Thoracic aorta (tissue), 2 donors: ENCODE measurements at regions not wholly inside any gene's neighbourhood (a gene's known extent, or its start where the extent isn't known, plus 50 kb on each side); places are given as distances from the start of the nearest gene placed in this dataset.

Experiments
- ATAC-seq: fragments of 150-250 bp; one replicate; pipeline ENCODE4 v1.8.0; 2017; ENCODE audit warnings: low read depth; ENCODE audit not compliant: insufficient number of reproducible peaks, low FRiP score
- DNase-seq: peaks from one replicate; pipeline ENCODE4 v3.0.0-alpha.2; 2020; ENCODE audit warnings: low spot score
- H3K27ac ChIP-seq, 2 donors: fragments of 200-600 bp; sonication (generic); 1 replicate in 1 of 2; 2 replicates in 1 of 2; pipeline ENCODE4 v1.5.1; 2016; ENCODE audit warnings: mild to moderate bottlenecking in 2 of 2, moderate library complexity in 2 of 2
- H3K27me3 ChIP-seq: fragments of 200-600 bp; sonication (generic); replicated peaks from 2 replicates; pipeline ENCODE4 v1.6.0; 2016; ENCODE audit warnings: mild to moderate bottlenecking; ENCODE audit not compliant: insufficient read depth
- H3K36me3 ChIP-seq: fragments of 200-600 bp; sonication (generic); one replicate; pipeline ENCODE4 v1.5.1; 2016
- H3K4me1 ChIP-seq, 2 donors: fragments of 200-600 bp; sonication (generic); 1 replicate in 1 of 2; 2 replicates in 1 of 2; pipeline versions ENCODE4 v1.5.1 to v1.6.0; 2016; ENCODE audit warnings: low read depth in 2 of 2, mild to moderate bottlenecking in 1 of 2; ENCODE audit not compliant: control insufficient read depth in 1 of 2
- H3K4me3 ChIP-seq: fragments of 200-600 bp; sonication (generic); 2 replicates; pipeline ENCODE4 v1.5.1; 2016; ENCODE audit warnings: mild to moderate bottlenecking
- H3K9me3 ChIP-seq: fragments of 200-600 bp; sonication (generic); 2 replicates; pipeline ENCODE4 v1.5.1; 2016
- CTCF ChIP-seq: fragments of 200-600 bp; sonication (generic); IDR thresholded peaks from one replicate; pipeline ENCODE4 v1.5.1; 2019; ENCODE audit warnings: antibody characterized with exemption

GRCh38 chr10:7000061-7000460, 410.8 kb downstream of the SFMBT2 start:
- Histone ChIP-seq H3K27me3 (no peaks in the 10 kb centered on the region), H3K27ac (no peak overlapping the region), H3K4me3 (no peak overlapping the region), H3K4me1 (no peaks in the 10 kb centered on the region), H3K36me3 (no peaks in the 10 kb centered on the region), H3K9me3 (no peaks in the 10 kb centered on the region)
- DNase-seq = no peak
- TF ChIP-seq CTCF = no peak
- ATAC-seq = no peak

- no peak for TF ChIP-seq CTCF
- ATAC-seq = no peak
- no peak for DNase-seq
- no peak overlapping the region for H3K4me3 ChIP-seq
- H3K4me1 ChIP-seq = no peaks in the 10 kb centered on the region
- no peaks in the 10 kb centered on the region for H3K36me3 ChIP-seq
- no peaks in the 10 kb centered on the region for H3K9me3 ChIP-seq
- no peak overlapping the region for H3K27ac ChIP-seq
- H3K27me3 ChIP-seq = no peaks in the 10 kb centered on the region
Measured at GRCh38 chr10:6999232-6999925, 411.5 kb downstream of the SFMBT2 start.

- TF ChIP-seq CTCF = no peak
- no peaks in the 10 kb centered on the region for H3K36me3 ChIP-seq
- H3K9me3 ChIP-seq = no peaks in the 10 kb centered on the region
- no peaks in the 10 kb centered on the region for H3K27me3 ChIP-seq
- DNase-seq = no peak
- no peak for ATAC-seq
- H3K4me1 ChIP-seq = no peaks in the 10 kb centered on the region
- H3K4me3 ChIP-seq = no peak overlapping the region
- H3K27ac ChIP-seq = no peak overlapping the region
Measured at GRCh38 chr10:6997509-6997908, 413.3 kb downstream of the SFMBT2 start.

GRCh38 chr10:6996431-6996830, 414.4 kb downstream of the SFMBT2 start:
- H3K4me1 ChIP-seq = no peaks in the 10 kb centered on the region
- H3K27ac ChIP-seq = no peak overlapping the region
- no peaks in the 10 kb centered on the region for H3K27me3 ChIP-seq
- no peak for ATAC-seq
- no peaks in the 10 kb centered on the region for H3K9me3 ChIP-seq
- no peak for TF ChIP-seq CTCF
- no peaks in the 10 kb centered on the region for H3K36me3 ChIP-seq
- no peak for DNase-seq
- H3K4me3 ChIP-seq = no peak overlapping the region

- Histone ChIP-seq H3K27me3 (no peaks in the 10 kb centered on the region), H3K4me3 (no peak overlapping the region), H3K9me3 (no peaks in the 10 kb centered on the region), H3K4me1 (no peaks in the 10 kb centered on the region), H3K27ac (no peak overlapping the region), H3K36me3 (no peaks in the 10 kb centered on the region)
- DNase-seq = no peak
- no peak for ATAC-seq
- no peak for TF ChIP-seq CTCF
Measured at GRCh38 chr10:6995831-6996230, 415.0 kb downstream of the SFMBT2 start.
